Osteocyte (in vitro differentiated cells): ENCODE measurements at regions not wholly inside any gene's neighbourhood (a gene's known extent, or its start where the extent isn't known, plus 50 kb on each side); places are given as distances from the start of the nearest gene placed in this dataset.

Source experiments
- DNase-seq: peaks from one replicate; pipeline ENCODE4 v3.0.0; 2021; ENCODE audit warnings: mixed read lengths; ENCODE audit not compliant: unreplicated experiment; ENCODE audit errors: extremely low spot score
- H3K27ac Mint-ChIP-seq: one replicate; pipeline ENCODE4 v1.8.0; 2021; ENCODE audit warnings: mild to moderate bottlenecking, mixed read lengths; ENCODE audit not compliant: unreplicated experiment
- H3K27me3 Mint-ChIP-seq: one replicate; pipeline ENCODE4 v1.8.0; 2021; ENCODE audit warnings: mixed read lengths; ENCODE audit not compliant: unreplicated experiment
- H3K36me3 Mint-ChIP-seq: one replicate; pipeline ENCODE4 v1.8.0; 2021; ENCODE audit warnings: mixed read lengths; ENCODE audit not compliant: unreplicated experiment
- H3K4me1 Mint-ChIP-seq: one replicate; pipeline ENCODE4 v1.8.0; 2021; ENCODE audit warnings: mixed read lengths; ENCODE audit not compliant: unreplicated experiment
- H3K4me3 Mint-ChIP-seq: one replicate; pipeline ENCODE4 v1.8.0; 2021; ENCODE audit warnings: mild to moderate bottlenecking, moderate library complexity, mixed read lengths; ENCODE audit not compliant: unreplicated experiment
- H3K9me3 Mint-ChIP-seq: one replicate; pipeline ENCODE4 v1.8.0; 2021; ENCODE audit warnings: mixed read lengths; ENCODE audit not compliant: unreplicated experiment
- CTCF ChIP-seq: fragments of 200-600 bp; sonication (generic); IDR thresholded peaks from 2 replicates; pipeline ENCODE4 v1.5.0; 2021; ENCODE audit warnings: antibody characterized with exemption, mild to moderate bottlenecking, moderate library complexity

- no peaks in the 10 kb centered on the region for H3K4me1 Mint-ChIP-seq
- no peak overlapping the region for H3K4me3 Mint-ChIP-seq
- DNase-seq = no peak
- H3K36me3 Mint-ChIP-seq = no peaks in the 10 kb centered on the region
- no peaks in the 10 kb centered on the region for H3K27me3 Mint-ChIP-seq
- peaks cover 24% of the 10 kb centered on the region for H3K9me3 Mint-ChIP-seq
- H3K27ac Mint-ChIP-seq = no peak overlapping the region
- no peak for TF ChIP-seq CTCF
Measured at GRCh38 chrX:20373063-20373462, 106.4 kb upstream of the RPS6KA3 start.

GRCh38 chrX:20372533-20372932 lies 105.8 kb upstream of the RPS6KA3 start:
- peaks cover 24% of the 10 kb centered on the region for H3K9me3 Mint-ChIP-seq
- DNase-seq = no peak
- H3K4me1 Mint-ChIP-seq = no peaks in the 10 kb centered on the region
- H3K27me3 Mint-ChIP-seq = no peaks in the 10 kb centered on the region
- no peak overlapping the region for H3K27ac Mint-ChIP-seq
- H3K36me3 Mint-ChIP-seq = no peaks in the 10 kb centered on the region
- no peak overlapping the region for H3K4me3 Mint-ChIP-seq
- TF ChIP-seq CTCF = no peak

- H3K4me3 Mint-ChIP-seq = no peak overlapping the region
- no peak for DNase-seq
- H3K4me1 Mint-ChIP-seq = no peaks in the 10 kb centered on the region
- no peak for TF ChIP-seq CTCF
- H3K27ac Mint-ChIP-seq = no peak overlapping the region
- H3K27me3 Mint-ChIP-seq = no peaks in the 10 kb centered on the region
- peaks cover 23% of the 10 kb centered on the region for H3K9me3 Mint-ChIP-seq
- H3K36me3 Mint-ChIP-seq = no peaks in the 10 kb centered on the region
Measured at GRCh38 chrX:20369468-20369867, 102.8 kb upstream of the RPS6KA3 start.

- no peaks in the 10 kb centered on the region for H3K36me3 Mint-ChIP-seq
- peaks cover 3% of the 10 kb centered on the region for H3K9me3 Mint-ChIP-seq
- no peaks in the 10 kb centered on the region for H3K4me1 Mint-ChIP-seq
- no peaks in the 10 kb centered on the region for H3K27me3 Mint-ChIP-seq
- TF ChIP-seq CTCF = no peak
- no peak overlapping the region for H3K4me3 Mint-ChIP-seq
- no peak overlapping the region for H3K27ac Mint-ChIP-seq
- no peak for DNase-seq
Measured at GRCh38 chrX:20364238-20364637, 97.5 kb upstream of the RPS6KA3 start.

GRCh38 chrX:20363275-20363674 lies 96.6 kb upstream of the RPS6KA3 start:
- H3K4me1 Mint-ChIP-seq = no peaks in the 10 kb centered on the region
- peaks cover 3% of the 10 kb centered on the region for H3K9me3 Mint-ChIP-seq
- TF ChIP-seq CTCF = no peak
- H3K27ac Mint-ChIP-seq = no peak overlapping the region
- no peaks in the 10 kb centered on the region for H3K27me3 Mint-ChIP-seq
- no peak overlapping the region for H3K4me3 Mint-ChIP-seq
- H3K36me3 Mint-ChIP-seq = no peaks in the 10 kb centered on the region
- no peak for DNase-seq
